Pancreas (tissue), 10 donors: ENCODE measurements at regions not wholly inside any gene's neighbourhood (a gene's known extent, or its start where the extent isn't known, plus 50 kb on each side); places are given as distances from the start of the nearest gene placed in this dataset.
"Not testable (repeated sequence)": the region's sequence is repeated elsewhere in the genome, so short reads cannot be mapped to it uniquely, and the experiment has no call there.

Source experiments
- ATAC-seq, 4 donors: fragments of 200-7000 bp; cut with Tn5 transposase; one replicate each; pipeline versions ENCODE4 v1.8.0 to v1.9.1; 2020; ENCODE audit warnings: mild to moderate bottlenecking in 4 of 4, moderate library complexity in 4 of 4
- DNase-seq, 6 donors: peaks; one replicate each; pipeline ENCODE4 v3.0.0-alpha.2; 2020
- FAIRE-seq: peaks from 2 replicates; lab custom pipeline; 2012; peaks lifted over from hg19 to GRCh38; lab: Jason Lieb, UNC
- H3K27ac ChIP-seq, 4 donors: fragments of 200-600 bp; sonication (generic); 1 replicate in 3 of 4; 2 replicates in 1 of 4; pipeline versions ENCODE4 v1.5.0 to v1.8.0; 2020
- H3K27me3 ChIP-seq, 4 donors: fragments of 200-600 bp; one replicate each; pipeline ENCODE4 v1.8.0; 2021
- H3K36me3 ChIP-seq, 3 donors: fragments of 200-600 bp; sonication (generic) in 1 of 3; one replicate each; pipeline versions ENCODE4 v1.5.0 to v1.8.0; 2020 to 2021
- H3K4me1 ChIP-seq, 3 donors: fragments of 200-600 bp; one replicate each; pipeline ENCODE4 v1.8.0; 2021
- H3K4me3 ChIP-seq, 4 donors: fragments of 200-600 bp; sonication (generic) in 2 of 4; one replicate each; pipeline versions ENCODE4 v1.5.0 to v1.8.0; 2020 to 2021
- H3K9me3 ChIP-seq, 4 donors: fragments of 200-600 bp; one replicate each; pipeline ENCODE4 v1.8.0; 2021
- WGBS, 2 donors: extraction: QIAGEN DNeasy Blood & Tissue Kit; methylation state at CpG; one replicate each; pipeline ENCODE4 v1.1.7; 2013; 5-methylcytosine and 5-hydroxymethylcytosine counted together
- intact Hi-C, 3 donors: fragments of 100-400 bp; cut with DNase I; formaldehyde crosslinking; loops; one replicate each; pipeline versions ENCODE4 v1.11.1 to v1.14.2; 2022
- TF ChIP-seq, protein P1 (sequence below), 4 donors: fragments of 200-600 bp; sonication (generic) in 3 of 4; IDR thresholded peaks; one replicate each; pipeline versions ENCODE4 v1.5.0 to v1.8.0; 2021; ENCODE audit warnings: antibody characterized with exemption in 4 of 4
- donor health status: healthy with polysubstance abuse.
- donor health status: DM: no; HTN: no; CAD: no; lungs with moderate emphysema.
- donor health status: DM: no; HTN: no; CAD: no.
- donor health status: control.
- donor health status: control.
- donor health status: Bipolar disorder and iron deficiency.
- donor health status: DM: yes; HTN: yes; CAD: no.
- donor health status: DM: no; HTN: no; CAD: no.
- donor health status: DM: no; HTN: no; CAD: no.
- donor health status: DM: yes; HTN: yes; CAD: no.

GRCh38 chr15:20302141-20303069 is 239.2 kb downstream of the GOLGA6L6 start:
- H3K9me3 ChIP-seq, FAIRE-seq: not testable (repeated sequence)
- 73 to 77% methylated on average over 10 to 11 of the region's 11 CpGs for WGBS, 2 donors

GRCh38 chr15:20301471-20302081 is 240.0 kb downstream of the GOLGA6L6 start:
- H3K27me3 ChIP-seq, FAIRE-seq, H3K4me1 ChIP-seq, ATAC-seq, H3K36me3 ChIP-seq, intact Hi-C loops, H3K27ac ChIP-seq, H3K4me3 ChIP-seq, H3K9me3 ChIP-seq: not testable (repeated sequence)
- 79 to 86% methylated on average over 12 of the region's 12 CpGs for WGBS, 2 donors
- peak in 1 of 6 donors; percentile 89 for DNase-seq

More at GRCh38 chr15:20302141-20303069, 239.2 kb downstream of the GOLGA6L6 start:
- H3K36me3 ChIP-seq, H3K27me3 ChIP-seq, H3K4me3 ChIP-seq, intact Hi-C loops, H3K4me1 ChIP-seq, DNase-seq, ATAC-seq, H3K27ac ChIP-seq: not testable (repeated sequence)

GRCh38 chr15:20301041-20301390 is 240.6 kb downstream of the GOLGA6L6 start:
- FAIRE-seq, H3K9me3 ChIP-seq, H3K27me3 ChIP-seq, intact Hi-C loops, H3K4me1 ChIP-seq, H3K36me3 ChIP-seq, H3K4me3 ChIP-seq, ATAC-seq, H3K27ac ChIP-seq: not testable (repeated sequence)
- 75 to 83% methylated on average over 4 of the region's 4 CpGs for WGBS, 2 donors
- peak in 1 of 6 donors; percentile 5 for DNase-seq

DNA sequence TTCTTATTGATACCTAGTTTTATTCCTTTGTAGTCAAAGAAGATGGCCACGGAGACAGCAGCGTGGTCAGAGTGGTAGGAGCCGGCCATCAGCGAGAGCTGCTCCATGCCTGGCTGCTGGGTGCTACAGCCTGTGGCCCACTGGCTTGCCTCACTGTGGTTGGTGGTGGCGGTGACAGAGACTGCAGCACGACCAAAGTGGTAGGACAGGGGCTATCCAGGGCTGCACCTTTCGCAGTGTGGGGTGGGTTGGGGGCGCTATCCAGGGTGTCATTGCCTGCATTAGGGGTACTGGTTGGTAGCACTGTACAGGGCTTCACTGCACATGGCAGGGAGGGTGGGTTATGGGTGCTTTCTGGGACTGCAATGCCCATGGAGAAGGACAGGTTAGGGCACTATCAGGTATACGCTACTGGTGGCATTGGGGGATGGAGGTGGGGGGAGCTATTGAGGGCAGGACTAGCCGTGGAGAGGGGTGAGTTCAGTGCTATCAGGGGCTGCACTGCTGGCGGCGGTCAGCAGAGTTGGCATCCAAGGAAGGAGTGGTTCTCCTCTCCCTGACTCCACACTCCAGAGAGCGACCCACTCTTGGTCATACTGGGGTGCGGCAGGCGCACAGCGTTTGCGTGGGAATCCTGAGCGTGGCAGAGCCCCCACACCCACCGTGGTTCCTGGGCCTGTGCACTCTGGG is 241.1 kb downstream of the GOLGA6L6 start:
- 67 to 74% methylated on average over 19 of the region's 19 CpGs for WGBS, 2 donors
- H3K9me3 ChIP-seq = not testable (repeated sequence)

DNA sequence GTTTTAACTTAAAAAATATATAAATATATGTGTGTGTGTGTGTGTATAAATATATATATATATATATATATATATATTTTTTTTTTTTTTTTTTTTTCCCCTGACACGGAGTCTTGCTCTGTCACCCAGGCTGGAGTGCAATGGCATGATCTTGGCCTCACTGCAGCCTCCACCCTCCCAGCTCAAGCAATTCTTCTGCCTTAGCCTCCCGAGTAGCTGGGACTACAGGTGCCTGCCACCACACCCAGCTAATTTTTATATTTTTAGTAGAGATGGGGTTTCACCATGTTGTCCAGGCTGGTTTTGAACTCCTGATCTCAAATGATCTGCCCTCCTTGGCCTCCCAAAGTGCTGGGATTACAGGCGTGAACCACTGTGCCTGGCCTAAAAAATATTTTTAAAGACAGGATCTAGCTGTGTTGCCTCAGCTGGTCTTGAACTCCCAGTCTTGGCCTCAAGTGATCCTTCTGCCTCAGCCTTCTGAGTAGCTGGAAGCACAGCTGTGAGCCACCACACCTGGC is 243.9 kb downstream of the GOLGA6L6 start:
- H3K27ac ChIP-seq, ATAC-seq, H3K36me3 ChIP-seq, H3K27me3 ChIP-seq, H3K9me3 ChIP-seq, FAIRE-seq, H3K4me1 ChIP-seq, intact Hi-C loops, H3K4me3 ChIP-seq: not testable (repeated sequence)
- peak in 1 of 6 donors; percentile 1 for DNase-seq
- WGBS, 2 donors = 40 to 55% methylated on average over 2 to 3 of the region's 3 CpGs

More for the DNA sequence above, 241.1 kb downstream of the GOLGA6L6 start:
- H3K4me3 ChIP-seq, ATAC-seq, intact Hi-C loops, FAIRE-seq, H3K36me3 ChIP-seq, H3K27me3 ChIP-seq, H3K4me1 ChIP-seq, DNase-seq, H3K27ac ChIP-seq: not testable (repeated sequence)

GRCh38 chr15:20296261-20296660 is 245.3 kb downstream of the GOLGA6L6 start:
- peak in 1 of 6 donors; percentile 6 for DNase-seq

GRCh38 chr15:20295238-20295811 is 246.3 kb downstream of the GOLGA6L6 start:
- H3K9me3 ChIP-seq = no peaks in the 10 kb centered on the region
- no peaks in the 10 kb centered on the region for H3K36me3 ChIP-seq
- ATAC-seq (no peak), FAIRE-seq (no peak), DNase-seq (peak in 2 of 6 donors; percentile 12 to 90)
- H3K4me1 ChIP-seq = no peaks in the 10 kb centered on the region
- no peak overlapping the region for H3K4me3 ChIP-seq
- TF ChIP-seq, protein P1, sequence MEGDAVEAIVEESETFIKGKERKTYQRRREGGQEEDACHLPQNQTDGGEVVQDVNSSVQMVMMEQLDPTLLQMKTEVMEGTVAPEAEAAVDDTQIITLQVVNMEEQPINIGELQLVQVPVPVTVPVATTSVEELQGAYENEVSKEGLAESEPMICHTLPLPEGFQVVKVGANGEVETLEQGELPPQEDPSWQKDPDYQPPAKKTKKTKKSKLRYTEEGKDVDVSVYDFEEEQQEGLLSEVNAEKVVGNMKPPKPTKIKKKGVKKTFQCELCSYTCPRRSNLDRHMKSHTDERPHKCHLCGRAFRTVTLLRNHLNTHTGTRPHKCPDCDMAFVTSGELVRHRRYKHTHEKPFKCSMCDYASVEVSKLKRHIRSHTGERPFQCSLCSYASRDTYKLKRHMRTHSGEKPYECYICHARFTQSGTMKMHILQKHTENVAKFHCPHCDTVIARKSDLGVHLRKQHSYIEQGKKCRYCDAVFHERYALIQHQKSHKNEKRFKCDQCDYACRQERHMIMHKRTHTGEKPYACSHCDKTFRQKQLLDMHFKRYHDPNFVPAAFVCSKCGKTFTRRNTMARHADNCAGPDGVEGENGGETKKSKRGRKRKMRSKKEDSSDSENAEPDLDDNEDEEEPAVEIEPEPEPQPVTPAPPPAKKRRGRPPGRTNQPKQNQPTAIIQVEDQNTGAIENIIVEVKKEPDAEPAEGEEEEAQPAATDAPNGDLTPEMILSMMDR (IDR thresholded peaks at IDR 0.05) = no peak
- intact Hi-C loops = no loop called here
- no peaks in the 10 kb centered on the region for H3K27me3 ChIP-seq
- H3K27ac ChIP-seq = no peak overlapping the region
- WGBS, 2 donors = 78 to 80% methylated on average over 42 to 43 of the region's 43 CpGs

More at GRCh38 chr15:20296261-20296660, 245.3 kb downstream of the GOLGA6L6 start:
- intact Hi-C loops, H3K4me3 ChIP-seq, H3K27me3 ChIP-seq, H3K4me1 ChIP-seq, FAIRE-seq, H3K36me3 ChIP-seq, ATAC-seq, H3K27ac ChIP-seq, H3K9me3 ChIP-seq: not testable (repeated sequence)
- 73 to 82% methylated on average over 8 of the region's 8 CpGs for WGBS, 2 donors
